Stimulated activated CD4-positive, alpha-beta T cell treated with anti-CD3 and anti-CD28 coated beads, Interleukin-2, amount 100 ng/mL, for 4 hours (primary cell): ENCODE measurements at regions not wholly inside any gene's neighbourhood (a gene's known extent, or its start where the extent isn't known, plus 50 kb on each side); places are given as distances from the start of the nearest gene placed in this dataset.

Experiments
- DNase-seq: peaks from one replicate; pipeline ENCODE4 v3.0.0-alpha.2; 2020; ENCODE audit warnings: low read depth

GRCh38 chr2:156383798-156384197, 51.3 kb upstream of the NR4A2 start:
- DNase-seq: no peak

DNA sequence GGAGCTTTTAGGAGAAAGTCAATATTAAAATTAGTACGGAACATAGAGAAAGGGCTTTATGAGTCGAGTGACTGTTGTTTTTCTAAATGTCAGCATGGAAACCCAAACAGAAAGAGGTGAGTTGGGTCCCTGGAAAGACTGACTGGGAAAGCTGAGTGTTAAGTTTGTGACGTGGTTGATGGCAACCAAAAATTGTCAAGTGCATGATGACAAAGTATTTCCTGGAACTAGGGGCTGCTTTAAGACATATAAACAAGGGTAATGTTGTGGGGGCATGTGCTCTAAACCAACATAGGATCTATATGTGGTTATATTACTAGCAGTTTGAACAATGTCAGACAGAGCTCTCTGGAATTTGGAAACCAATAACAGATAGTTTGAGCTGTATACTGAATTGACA, 50.9 kb upstream of the GPD2 start:
- DNase-seq: peak; percentile 19
